ENCODE measurements at regions not wholly inside any gene's neighbourhood (a gene's known extent, or its start where the extent isn't known, plus 50 kb on each side); places are given as distances from the start of the nearest gene placed in this dataset.
"Not testable (repeated sequence)": the region's sequence is repeated elsewhere in the genome, so short reads cannot be mapped to it uniquely, and the experiment has no call there.

- DNase-seq (ENCODE audit: low spot score): no peak
Measured at GRCh38 chr19:28744014-28744413, 468.9 kb downstream of the UQCRFS1 start.

GRCh38 chr19:28737021-28737895 is 475.7 kb downstream of the UQCRFS1 start:
- DNase-seq (ENCODE audit: low spot score): peak; percentile 55

GRCh38 chr19:28736528-28736927 is 476.4 kb downstream of the UQCRFS1 start:
- no peak for DNase-seq (ENCODE audit: low spot score)

GRCh38 chr19:28731577-28731976 is 481.4 kb downstream of the UQCRFS1 start:
- no peak for DNase-seq (ENCODE audit: low spot score)

- DNase-seq (ENCODE audit: low spot score): no peak
Measured at GRCh38 chr19:28730791-28731512, 482.0 kb downstream of the UQCRFS1 start.

- no peak for DNase-seq (ENCODE audit: low spot score)
Measured at GRCh38 chr19:28727480-28728159, 485.3 kb downstream of the UQCRFS1 start.

- no peak for DNase-seq (ENCODE audit: low spot score)
Measured at GRCh38 chr19:28726533-28727479, 486.1 kb downstream of the UQCRFS1 start.

- DNase-seq (ENCODE audit: low spot score): no peak
Measured at GRCh38 chr19:28718909-28719308, 494.0 kb downstream of the UQCRFS1 start.

- DNase-seq (ENCODE audit: low spot score): no peak
Measured at GRCh38 chr19:28715157-28715556, 497.8 kb downstream of the UQCRFS1 start.

GRCh38 chr19:28711411-28711810 is 501.5 kb downstream of the UQCRFS1 start:
- DNase-seq (ENCODE audit: low spot score): no peak

GRCh38 chr19:28710278-28710677 is 502.7 kb downstream of the UQCRFS1 start:
- DNase-seq (ENCODE audit: low spot score): peak; percentile 66

GRCh38 chr19:28706693-28707092 is 506.3 kb downstream of the UQCRFS1 start:
- no peak for DNase-seq (ENCODE audit: low spot score)

- no peak for DNase-seq (ENCODE audit: low spot score)
Measured at GRCh38 chr19:28705008-28705407, 507.9 kb downstream of the UQCRFS1 start.

GRCh38 chr19:28703400-28703956 is 509.5 kb downstream of the UQCRFS1 start:
- DNase-seq (ENCODE audit: low spot score): no peak

GRCh38 chr19:28701491-28701890 is 511.5 kb downstream of the UQCRFS1 start:
- no peak for DNase-seq (ENCODE audit: low spot score)

GRCh38 chr19:28700176-28700575 is 512.8 kb downstream of the UQCRFS1 start:
- DNase-seq (ENCODE audit: low spot score): no peak

GRCh38 chr19:28697308-28697707 is 515.6 kb downstream of the UQCRFS1 start:
- no peak for DNase-seq (ENCODE audit: low spot score)

- no peak for DNase-seq (ENCODE audit: low spot score)
Measured at GRCh38 chr19:28694812-28695211, 518.1 kb downstream of the UQCRFS1 start.

- no peak for DNase-seq (ENCODE audit: low spot score)
Measured at GRCh38 chr19:28691683-28692082, 521.3 kb downstream of the UQCRFS1 start.

GRCh38 chr19:28689464-28689863 is 523.5 kb downstream of the UQCRFS1 start:
- not testable (repeated sequence) for DNase-seq (ENCODE audit: low spot score)

- peak; percentile 63 for DNase-seq (ENCODE audit: low spot score)
Measured at GRCh38 chr19:28687296-28687695, 525.7 kb downstream of the UQCRFS1 start.

Measured in putamen (tissue), 1 donor.